PC-9 (cell line): ENCODE measurements at regions not wholly inside any gene's neighbourhood (a gene's known extent, or its start where the extent isn't known, plus 50 kb on each side); places are given as distances from the start of the nearest gene placed in this dataset.

Source experiments
- BruUV-seq: library from RNA; stranded (reverse); fragments of 400-500 nt; replicated peaks from 2 replicates; lab custom pipeline; 2021; lab: Mats Ljungman, UMichigan
- CTCF ChIA-PET: fragments of 300-600 bp; sonication (Branson Sonifier 250); formaldehyde crosslinking; loops from one replicate; lab custom pipeline; 2022; ENCODE audit warnings: antibody characterized with exemption; lab: Charles Lee
- POLR2A ChIA-PET: fragments of 300-600 bp; sonication (Branson Sonifier 250); formaldehyde crosslinking; loops from one replicate; lab custom pipeline; 2022; ENCODE audit warnings: antibody characterized with exemption; ENCODE audit not compliant: unreplicated experiment; lab: Charles Lee
- DNase-seq, 2 experiments: peaks; one replicate each; pipeline versions ENCODE4 v3.0.0 to v3.0.0-alpha.2; 2015 to 2022; ENCODE audit warnings: mixed read lengths in 1 of 2
- H2AFZ ChIP-seq: fragments of 200-600 bp; sonication (generic); 2 replicates; pipeline ENCODE4 v1.8.1; 2017; ENCODE audit warnings: antibody characterized with exemption
- H3F3A ChIP-seq: fragments of 200-600 bp; sonication (generic); 2 replicates; pipeline ENCODE4 v1.8.1; 2017; ENCODE audit warnings: antibody characterized with exemption, mild to moderate bottlenecking, low read depth; ENCODE audit not compliant: insufficient read depth
- H3K27ac ChIP-seq: fragments of 200-600 bp; sonication (generic); 2 replicates; pipeline ENCODE4 v1.6.1; 2016; ENCODE audit warnings: mixed run types
- H3K27me3 ChIP-seq: fragments of 200-600 bp; sonication (generic); 2 replicates; pipeline ENCODE4 v1.6.1; 2016; ENCODE audit warnings: low read depth, mixed run types; ENCODE audit not compliant: insufficient read depth
- H3K36me3 ChIP-seq: fragments of 200-600 bp; sonication (generic); 2 replicates; pipeline ENCODE4 v1.6.1; 2016; ENCODE audit warnings: low read depth, mixed run types
- H3K4me1 ChIP-seq: fragments of 200-600 bp; sonication (generic); replicated peaks from 2 replicates; pipeline ENCODE4 v1.6.1; 2016; ENCODE audit warnings: mixed run types; ENCODE audit not compliant: insufficient read depth
- H3K4me2 ChIP-seq: fragments of 200-600 bp; sonication (generic); 2 replicates; pipeline ENCODE4 v1.6.1; 2017; ENCODE audit warnings: mixed run types
- H3K4me3 ChIP-seq: fragments of 200-600 bp; sonication (generic); 2 replicates; pipeline ENCODE4 v1.6.1; 2016; ENCODE audit warnings: mixed run types
- H3K79me2 ChIP-seq: fragments of 200-600 bp; sonication (generic); 2 replicates; pipeline ENCODE4 v1.6.1; 2017; ENCODE audit warnings: low read depth, mixed run types
- H3K9me2 ChIP-seq: fragments of 200-600 bp; sonication (generic); 2 replicates; pipeline ENCODE4 v1.8.1; 2017; ENCODE audit warnings: mild to moderate bottlenecking; ENCODE audit not compliant: insufficient read depth
- H3K9me3 ChIP-seq: fragments of 200-600 bp; sonication (generic); 2 replicates; pipeline ENCODE4 v1.8.1; 2016; ENCODE audit warnings: low read depth; ENCODE audit not compliant: insufficient read depth
- H4K20me1 ChIP-seq: fragments of 200-600 bp; sonication (generic); 2 replicates; pipeline ENCODE4 v1.8.1; 2017; ENCODE audit not compliant: insufficient read depth
- CTCF ChIP-seq: fragments of 200-600 bp; sonication (generic); conservative IDR thresholded peaks from 2 replicates; pipeline ENCODE4 v1.6.1; 2017; ENCODE audit warnings: mixed run types, antibody characterized with exemption, mild to moderate bottlenecking, moderate library complexity
- EZH2 ChIP-seq: fragments of 200-600 bp; sonication (generic); IDR thresholded peaks from 2 replicates; pipeline ENCODE4 v1.8.0; 2017; ENCODE audit warnings: antibody characterized with exemption, low read depth
- intact Hi-C: fragments of 100-400 bp; cut with micrococcal nuclease; formaldehyde crosslinking; loops from one replicate; pipeline ENCODE4 v1.10.0; 2022; ENCODE audit not compliant: unreplicated experiment

GRCh38 chr5:82339792-82340191 is 61.6 kb upstream of the RPS23 start:
- no peaks in the 10 kb centered on the region for H3K9me3 ChIP-seq
- no peak overlapping the region for H3K4me3 ChIP-seq
- H3K9me2 ChIP-seq: no peaks in the 10 kb centered on the region
- no TSS peak for BruUV-seq
- no peaks in the 10 kb centered on the region for H3K36me3 ChIP-seq
- CTCF ChIA-PET: no interaction called here
- no peak for DNase-seq
- no peaks in the 10 kb centered on the region for H3K4me1 ChIP-seq
- no peaks in the 10 kb centered on the region for H4K20me1 ChIP-seq
- no peak overlapping the region for H2AFZ ChIP-seq
- H3K4me2 ChIP-seq: no peak overlapping the region
- no peaks in the 10 kb centered on the region for H3K79me2 ChIP-seq
- POLR2A ChIA-PET: interaction anchor here (0.7 kb wide), 1 partner anchor 27 kb away, joined by 5 read pairs; no protein-coding TSS in a partner anchor
- no peak for TF ChIP-seq EZH2
- TF ChIP-seq CTCF: no peak
- H3K27me3 ChIP-seq: no peaks in the 10 kb centered on the region
- no peak overlapping the region for H3K27ac ChIP-seq
- intact Hi-C loops: no loop called here
- H3F3A ChIP-seq: no peaks in the 10 kb centered on the region

- ChIA-PET POLR2A (interaction anchor here (0.7 kb wide), 1 partner anchor 26 kb away, joined by 5 read pairs; no protein-coding TSS in a partner anchor), CTCF (no interaction called here)
- intact Hi-C loops: no loop called here
- Histone ChIP-seq H3K9me3 (no peaks in the 10 kb centered on the region), H4K20me1 (no peaks in the 10 kb centered on the region), H3K27me3 (no peaks in the 10 kb centered on the region), H3K4me2 (no peak overlapping the region), H3F3A (no peaks in the 10 kb centered on the region), H3K36me3 (no peaks in the 10 kb centered on the region), H3K4me1 (no peaks in the 10 kb centered on the region), H3K9me2 (no peaks in the 10 kb centered on the region), H2AFZ (no peak overlapping the region), H3K4me3 (no peak overlapping the region), H3K27ac (no peak overlapping the region), H3K79me2 (no peaks in the 10 kb centered on the region)
- BruUV-seq: no TSS peak
- TF ChIP-seq EZH2: no peak
- no peak for DNase-seq
Observed at GRCh38 chr5:82338771-82339373, 60.7 kb upstream of the RPS23 start.

GRCh38 chr5:82336959-82337351 is 58.8 kb upstream of the RPS23 start:
- no TSS peak for BruUV-seq
- ChIA-PET POLR2A (no interaction called here), CTCF (no interaction called here)
- Histone ChIP-seq H3K4me1 (no peaks in the 10 kb centered on the region), H3K27me3 (no peaks in the 10 kb centered on the region), H2AFZ (no peak overlapping the region), H3K4me3 (no peak overlapping the region), H3F3A (no peaks in the 10 kb centered on the region), H3K27ac (no peak overlapping the region), H4K20me1 (no peaks in the 10 kb centered on the region), H3K9me2 (no peaks in the 10 kb centered on the region), H3K4me2 (no peak overlapping the region), H3K36me3 (no peaks in the 10 kb centered on the region), H3K79me2 (no peaks in the 10 kb centered on the region), H3K9me3 (no peaks in the 10 kb centered on the region)
- no peak for DNase-seq
- TF ChIP-seq EZH2 (no peak), CTCF (no peak)
- intact Hi-C loops: no loop called here
